Kidney (tissue), 13 donors: ENCODE measurements at regions not wholly inside any gene's neighbourhood (a gene's known extent, or its start where the extent isn't known, plus 50 kb on each side); places are given as distances from the start of the nearest gene placed in this dataset.

Experiments
- DNase-seq, 5 donors: peaks; one replicate each; pipeline ENCODE4 v3.0.0-alpha.2; 2013 to 2020
- FAIRE-seq: peaks from 2 replicates; lab custom pipeline; 2012; peaks lifted over from hg19 to GRCh38; lab: Jason Lieb, UNC
- H3K27ac ChIP-seq, 2 donors: one replicate each; pipeline ENCODE4 v1.7.0; 2013; ENCODE audit warnings: low read depth in 2 of 2, low read length in 2 of 2, inconsistent platforms in 1 of 2
- H3K27me3 ChIP-seq: one replicate; pipeline ENCODE4 v1.7.1; 2013; ENCODE audit warnings: low read length, inconsistent platforms; ENCODE audit not compliant: control insufficient read depth, insufficient read depth
- H3K36me3 ChIP-seq, 3 donors: one replicate each; pipeline versions ENCODE4 v1.7.0 to v1.7.1; 2013; ENCODE audit warnings: low read length in 3 of 3, control low read depth in 1 of 3, inconsistent platforms in 1 of 3; ENCODE audit not compliant: insufficient read depth in 3 of 3, control insufficient read depth in 2 of 3
- H3K4me1 ChIP-seq, 3 donors: one replicate each; pipeline versions ENCODE4 v1.7.0 to v1.7.1; 2013; ENCODE audit warnings: low read length in 3 of 3, inconsistent platforms in 1 of 3, low read depth in 1 of 3; ENCODE audit not compliant: control insufficient read depth in 2 of 3, insufficient read depth in 2 of 3
- H3K4me3 ChIP-seq, 3 donors: one replicate each; pipeline versions ENCODE4 v1.7.0 to v1.8.1; 2013; ENCODE audit warnings: low read length in 3 of 3, control low read depth in 1 of 3, inconsistent platforms in 1 of 3
- H3K9ac ChIP-seq, 3 donors: one replicate each; pipeline versions ENCODE4 v1.7.0 to v1.7.1; 2013; ENCODE audit warnings: low read length in 3 of 3, control low read depth in 1 of 3, inconsistent platforms in 1 of 3
- H3K9me3 ChIP-seq, 3 donors: one replicate each; pipeline versions ENCODE4 v1.7.0 to v1.7.1; 2013; ENCODE audit warnings: low read length in 3 of 3, control low read depth in 1 of 3, inconsistent platforms in 1 of 3; ENCODE audit not compliant: control insufficient read depth in 2 of 3, insufficient read depth in 1 of 3
- CTCF ChIP-seq: IDR thresholded peaks from 3 replicates; pipeline ENCODE4 v1.5.1; 2012; ENCODE audit warnings: mild to moderate bottlenecking, moderate library complexity, borderline replicate concordance; ENCODE audit not compliant: insufficient read depth; ENCODE audit errors: extremely low read depth
- intact Hi-C: fragments of 100-400 bp; cut with DNase I; formaldehyde crosslinking; loops from one replicate; pipeline ENCODE4 v1.11.1; 2022
- donor health status: control.
- donor health status: control.
- donor health status: control.
- donor health status: control.
- donor health status: control.
- donor health status: DM: yes; HTN: yes; CAD: no.
- donor health status: Normal renal cell carcinoma (clear cell type).

- FAIRE-seq = no peak
Measured at GRCh38 chr22:22802339-22802970, 85.2 kb upstream of the IGLL5 start.

GRCh38 chr22:22803285-22803853 is 84.2 kb upstream of the IGLL5 start:
- Histone ChIP-seq H3K27ac (no peak overlapping the region), H3K9me3 (no peaks in the 10 kb centered on the region), H3K9ac (no peak overlapping the region), H3K4me3 (no peak overlapping the region), H3K27me3 (no peaks in the 10 kb centered on the region), H3K36me3 (no peaks in the 10 kb centered on the region), H3K4me1 (no peaks in the 10 kb centered on the region)
- FAIRE-seq = no peak
- DNase-seq = no peak
- no peak for TF ChIP-seq CTCF
- intact Hi-C loops = no loop called here

More at GRCh38 chr22:22802339-22802970, 85.2 kb upstream of the IGLL5 start:
- H3K9me3 ChIP-seq = no peaks in the 10 kb centered on the region
- no peaks in the 10 kb centered on the region for H3K27me3 ChIP-seq
- no peak overlapping the region for H3K4me3 ChIP-seq
- H3K36me3 ChIP-seq = no peaks in the 10 kb centered on the region
- no peaks in the 10 kb centered on the region for H3K4me1 ChIP-seq
- no peak overlapping the region for H3K27ac ChIP-seq
- intact Hi-C loops = no loop called here
- TF ChIP-seq CTCF = peak; percentile 32
- no peak for DNase-seq
- H3K9ac ChIP-seq = no peak overlapping the region

GRCh38 chr22:22810018-22810427 is 77.6 kb upstream of the IGLL5 start:
- H3K27ac ChIP-seq = no peak overlapping the region
- FAIRE-seq = no peak
- H3K9me3 ChIP-seq = no peaks in the 10 kb centered on the region
- H3K27me3 ChIP-seq = no peaks in the 10 kb centered on the region
- DNase-seq = peak; percentile 62 to 72 (median 69)
- no peak overlapping the region for H3K4me3 ChIP-seq
- no peaks in the 10 kb centered on the region for H3K36me3 ChIP-seq
- no peaks in the 10 kb centered on the region for H3K4me1 ChIP-seq
- no peak overlapping the region for H3K9ac ChIP-seq
- intact Hi-C loops = no loop called here
- TF ChIP-seq CTCF = peak; percentile 17
